SK-N-SH (cell line): ENCODE measurements at regions not wholly inside any gene's neighbourhood (a gene's known extent, or its start where the extent isn't known, plus 50 kb on each side); places are given as distances from the start of the nearest gene placed in this dataset.

Experiments used
- EP300 ChIP-seq, 2 experiments: IDR thresholded peaks; 2 replicates each; pipeline versions ENCODE4 v1.4.0 to v1.6.1; 2012; ENCODE audit warnings: borderline replicate concordance in 1 of 2, low read depth in 1 of 2, low read length in 1 of 2
- JUND ChIP-seq: IDR thresholded peaks from 2 replicates; pipeline ENCODE4 v1.4.0; 2012
- RAD21 ChIP-seq: IDR thresholded peaks from 2 replicates; pipeline ENCODE4 v1.6.1; 2012; ENCODE audit warnings: mild to moderate bottlenecking, low read length
- RXRA ChIP-seq: IDR thresholded peaks from 2 replicates; pipeline ENCODE4 v1.4.0; 2012; ENCODE audit warnings: low read depth, mild to moderate bottlenecking, borderline replicate concordance
- TCF12 ChIP-seq: IDR thresholded peaks from 2 replicates; pipeline ENCODE4 v1.4.0; 2012
- TF ChIP-seq, protein P1 (sequence below): fragments of 200-600 bp; sonication (generic); IDR thresholded peaks from 2 replicates; pipeline ENCODE4 v1.6.1; 2017; ENCODE audit warnings: antibody characterized with exemption, mild to moderate bottlenecking, moderate library complexity
- TF ChIP-seq, protein P2 (sequence below): IDR thresholded peaks from 2 replicates; pipeline ENCODE4 v1.6.1; 2012; ENCODE audit warnings: mild to moderate bottlenecking, low read depth, low read length, moderate library complexity
- TF ChIP-seq, protein P3 (sequence below): IDR thresholded peaks from 2 replicates; pipeline ENCODE4 v1.4.0; 2012; ENCODE audit warnings: low read depth
- TF ChIP-seq, protein P4 (sequence below): IDR thresholded peaks from 2 replicates; pipeline ENCODE4 v1.4.0; 2012; ENCODE audit warnings: low read depth, borderline replicate concordance

DNA sequence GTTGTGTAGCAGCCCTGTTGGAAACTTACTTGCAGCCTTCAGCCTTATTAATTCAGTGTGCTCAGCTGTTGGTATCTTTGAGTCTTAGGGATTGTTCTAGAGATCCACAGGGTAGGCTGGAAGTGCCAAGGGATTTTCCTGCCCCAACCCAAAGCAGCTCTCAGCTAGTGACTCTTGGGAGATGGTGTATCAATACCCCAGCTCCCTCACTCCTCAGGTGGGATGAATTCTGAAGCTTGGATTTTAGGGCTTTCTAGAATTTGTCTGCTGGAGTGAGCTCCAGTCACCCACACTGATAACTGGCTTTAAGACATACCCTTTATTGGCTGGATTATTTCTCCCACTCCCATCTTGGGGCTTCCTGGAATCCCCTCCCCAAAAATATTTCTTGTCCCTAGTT, 493.0 kb downstream of the MN1 start:
- TF ChIP-seq, protein P1, sequence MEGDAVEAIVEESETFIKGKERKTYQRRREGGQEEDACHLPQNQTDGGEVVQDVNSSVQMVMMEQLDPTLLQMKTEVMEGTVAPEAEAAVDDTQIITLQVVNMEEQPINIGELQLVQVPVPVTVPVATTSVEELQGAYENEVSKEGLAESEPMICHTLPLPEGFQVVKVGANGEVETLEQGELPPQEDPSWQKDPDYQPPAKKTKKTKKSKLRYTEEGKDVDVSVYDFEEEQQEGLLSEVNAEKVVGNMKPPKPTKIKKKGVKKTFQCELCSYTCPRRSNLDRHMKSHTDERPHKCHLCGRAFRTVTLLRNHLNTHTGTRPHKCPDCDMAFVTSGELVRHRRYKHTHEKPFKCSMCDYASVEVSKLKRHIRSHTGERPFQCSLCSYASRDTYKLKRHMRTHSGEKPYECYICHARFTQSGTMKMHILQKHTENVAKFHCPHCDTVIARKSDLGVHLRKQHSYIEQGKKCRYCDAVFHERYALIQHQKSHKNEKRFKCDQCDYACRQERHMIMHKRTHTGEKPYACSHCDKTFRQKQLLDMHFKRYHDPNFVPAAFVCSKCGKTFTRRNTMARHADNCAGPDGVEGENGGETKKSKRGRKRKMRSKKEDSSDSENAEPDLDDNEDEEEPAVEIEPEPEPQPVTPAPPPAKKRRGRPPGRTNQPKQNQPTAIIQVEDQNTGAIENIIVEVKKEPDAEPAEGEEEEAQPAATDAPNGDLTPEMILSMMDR, result no peak
- TF ChIP-seq, protein P2, sequence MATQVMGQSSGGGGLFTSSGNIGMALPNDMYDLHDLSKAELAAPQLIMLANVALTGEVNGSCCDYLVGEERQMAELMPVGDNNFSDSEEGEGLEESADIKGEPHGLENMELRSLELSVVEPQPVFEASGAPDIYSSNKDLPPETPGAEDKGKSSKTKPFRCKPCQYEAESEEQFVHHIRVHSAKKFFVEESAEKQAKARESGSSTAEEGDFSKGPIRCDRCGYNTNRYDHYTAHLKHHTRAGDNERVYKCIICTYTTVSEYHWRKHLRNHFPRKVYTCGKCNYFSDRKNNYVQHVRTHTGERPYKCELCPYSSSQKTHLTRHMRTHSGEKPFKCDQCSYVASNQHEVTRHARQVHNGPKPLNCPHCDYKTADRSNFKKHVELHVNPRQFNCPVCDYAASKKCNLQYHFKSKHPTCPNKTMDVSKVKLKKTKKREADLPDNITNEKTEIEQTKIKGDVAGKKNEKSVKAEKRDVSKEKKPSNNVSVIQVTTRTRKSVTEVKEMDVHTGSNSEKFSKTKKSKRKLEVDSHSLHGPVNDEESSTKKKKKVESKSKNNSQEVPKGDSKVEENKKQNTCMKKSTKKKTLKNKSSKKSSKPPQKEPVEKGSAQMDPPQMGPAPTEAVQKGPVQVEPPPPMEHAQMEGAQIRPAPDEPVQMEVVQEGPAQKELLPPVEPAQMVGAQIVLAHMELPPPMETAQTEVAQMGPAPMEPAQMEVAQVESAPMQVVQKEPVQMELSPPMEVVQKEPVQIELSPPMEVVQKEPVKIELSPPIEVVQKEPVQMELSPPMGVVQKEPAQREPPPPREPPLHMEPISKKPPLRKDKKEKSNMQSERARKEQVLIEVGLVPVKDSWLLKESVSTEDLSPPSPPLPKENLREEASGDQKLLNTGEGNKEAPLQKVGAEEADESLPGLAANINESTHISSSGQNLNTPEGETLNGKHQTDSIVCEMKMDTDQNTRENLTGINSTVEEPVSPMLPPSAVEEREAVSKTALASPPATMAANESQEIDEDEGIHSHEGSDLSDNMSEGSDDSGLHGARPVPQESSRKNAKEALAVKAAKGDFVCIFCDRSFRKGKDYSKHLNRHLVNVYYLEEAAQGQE, result no peak
- TF ChIP-seq, protein P3, sequence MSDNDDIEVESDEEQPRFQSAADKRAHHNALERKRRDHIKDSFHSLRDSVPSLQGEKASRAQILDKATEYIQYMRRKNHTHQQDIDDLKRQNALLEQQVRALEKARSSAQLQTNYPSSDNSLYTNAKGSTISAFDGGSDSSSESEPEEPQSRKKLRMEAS, result no peak
- TF ChIP-seq JUND, result no peak
- no peak for TF ChIP-seq EP300 (IDR thresholded peaks at IDR 0.05; ENCODE audit: borderline replicate concordance in 1 of 2, low read depth in 1 of 2, low read length in 1 of 2)
- no peak for TF ChIP-seq TCF12
- no peak for TF ChIP-seq RAD21
- TF ChIP-seq RXRA, result no peak
- TF ChIP-seq, protein P4, sequence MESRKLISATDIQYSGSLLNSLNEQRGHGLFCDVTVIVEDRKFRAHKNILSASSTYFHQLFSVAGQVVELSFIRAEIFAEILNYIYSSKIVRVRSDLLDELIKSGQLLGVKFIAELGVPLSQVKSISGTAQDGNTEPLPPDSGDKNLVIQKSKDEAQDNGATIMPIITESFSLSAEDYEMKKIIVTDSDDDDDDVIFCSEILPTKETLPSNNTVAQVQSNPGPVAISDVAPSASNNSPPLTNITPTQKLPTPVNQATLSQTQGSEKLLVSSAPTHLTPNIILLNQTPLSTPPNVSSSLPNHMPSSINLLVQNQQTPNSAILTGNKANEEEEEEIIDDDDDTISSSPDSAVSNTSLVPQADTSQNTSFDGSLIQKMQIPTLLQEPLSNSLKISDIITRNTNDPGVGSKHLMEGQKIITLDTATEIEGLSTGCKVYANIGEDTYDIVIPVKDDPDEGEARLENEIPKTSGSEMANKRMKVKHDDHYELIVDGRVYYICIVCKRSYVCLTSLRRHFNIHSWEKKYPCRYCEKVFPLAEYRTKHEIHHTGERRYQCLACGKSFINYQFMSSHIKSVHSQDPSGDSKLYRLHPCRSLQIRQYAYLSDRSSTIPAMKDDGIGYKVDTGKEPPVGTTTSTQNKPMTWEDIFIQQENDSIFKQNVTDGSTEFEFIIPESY, result no peak
